HG02938 (cell line): ENCODE measurements at regions not wholly inside any gene's neighbourhood (a gene's known extent, or its start where the extent isn't known, plus 50 kb on each side); places are given as distances from the start of the nearest gene placed in this dataset.

Experiments
- ATAC-seq: cut with Tn5 transposase; IDR thresholded peaks from one replicate; pipeline ENCODE4 v1.9.1; 2021; ENCODE audit warnings: mild to moderate bottlenecking, moderate library complexity; ENCODE audit not compliant: unreplicated experiment

DNA sequence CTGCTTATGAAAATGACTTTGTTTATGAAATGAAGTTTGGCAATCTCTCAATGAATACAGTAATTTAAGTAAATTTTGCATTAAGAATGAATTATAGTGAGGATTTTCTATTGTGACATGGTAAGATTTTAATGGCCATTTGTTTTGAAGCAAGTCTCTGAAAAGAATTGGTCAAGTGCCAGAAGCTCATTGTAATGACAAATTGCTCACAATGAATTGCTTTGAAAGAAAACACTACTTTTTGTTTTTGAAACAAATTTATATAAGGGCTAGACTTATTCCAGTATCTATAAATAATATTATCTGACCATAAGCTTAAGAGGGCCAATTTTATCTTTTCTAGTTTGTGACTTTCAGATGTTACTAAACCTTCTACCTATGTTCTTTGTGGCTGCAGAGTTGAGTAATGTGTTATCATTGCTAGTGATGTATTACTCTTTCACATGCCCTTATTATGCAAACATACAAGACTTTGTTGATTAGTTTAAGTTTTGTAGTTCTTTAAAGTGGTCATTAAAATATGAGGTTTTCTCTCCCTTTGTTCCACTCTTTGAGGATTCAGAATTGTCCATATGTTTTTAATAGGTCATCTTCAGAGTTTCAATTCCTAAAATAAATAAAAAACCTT, 93.0 kb upstream of the ZNF608 start:
- ATAC-seq = no peak

GRCh38 chr5:124841829-124842712, 95.6 kb upstream of the ZNF608 start:
- ATAC-seq = no peak

DNA sequence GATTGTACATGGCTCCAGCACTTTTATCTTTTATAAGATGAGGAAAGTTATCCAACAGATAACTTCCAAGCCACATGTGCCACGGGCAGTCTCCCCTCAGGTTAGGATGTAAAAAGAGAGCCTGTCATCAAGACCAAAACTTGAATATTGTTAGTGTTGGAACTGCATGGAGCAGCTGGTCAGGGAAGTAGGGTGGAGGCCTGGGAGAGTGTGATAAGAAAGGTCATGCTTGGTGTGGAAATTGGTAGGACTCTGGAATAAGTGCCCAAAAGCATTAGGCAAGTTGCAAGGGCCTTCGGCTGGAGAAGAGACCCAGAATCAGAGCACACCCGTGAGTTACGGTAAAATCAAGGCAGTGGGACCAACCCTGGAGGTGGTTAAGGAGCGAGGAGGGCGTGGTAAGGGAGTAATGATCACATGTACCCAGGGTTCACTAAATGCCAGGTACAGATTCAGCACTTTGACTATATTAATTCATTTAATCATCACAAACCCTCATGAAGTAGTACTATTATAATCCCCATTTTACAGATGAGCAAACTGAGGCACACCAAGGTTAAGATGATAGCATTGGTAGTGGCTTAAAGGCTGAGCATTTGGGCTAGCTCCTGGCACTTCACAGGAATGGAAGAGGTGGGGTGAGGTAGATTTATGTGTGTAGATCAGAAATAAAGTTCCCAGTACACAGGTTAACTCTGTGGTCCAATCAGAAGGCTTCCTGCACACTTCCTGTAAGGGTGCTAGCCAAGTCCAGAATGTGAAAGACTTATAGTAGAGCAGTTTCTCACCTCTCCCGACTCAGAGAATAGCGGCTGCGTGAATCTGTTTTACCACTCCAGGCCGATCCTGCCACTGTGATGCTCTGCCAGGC, 96.5 kb upstream of the ZNF608 start:
- no peak for ATAC-seq

- no peak for ATAC-seq
Measured at GRCh38 chr5:124843596-124843899, 97.1 kb upstream of the ZNF608 start.

DNA sequence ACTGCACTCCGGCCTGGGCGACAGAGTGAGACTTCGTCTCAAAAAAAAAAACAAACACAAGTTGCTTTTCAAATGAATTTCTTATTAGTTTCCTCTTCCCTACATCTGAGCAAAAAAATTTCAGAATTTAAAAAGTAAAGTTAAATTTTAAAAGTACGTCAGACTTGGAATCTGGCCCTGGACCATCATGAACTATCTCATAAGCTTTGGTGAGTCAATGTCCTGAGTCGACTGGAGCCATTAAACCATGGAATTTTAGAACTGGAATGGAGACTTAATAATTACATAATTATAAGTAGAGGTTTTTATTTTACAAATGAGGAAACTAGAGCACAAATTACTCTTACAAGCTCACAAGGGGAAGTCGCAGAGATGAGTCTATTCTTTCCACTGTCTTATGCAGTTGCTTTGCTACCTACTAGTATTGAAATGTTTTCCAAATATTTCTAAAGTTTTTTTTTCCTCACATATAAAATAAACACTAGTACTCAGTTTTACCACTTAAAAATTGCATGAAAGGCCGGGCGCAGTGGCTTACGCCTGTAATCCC, 98.0 kb upstream of the ZNF608 start:
- no peak for ATAC-seq

- no peak for ATAC-seq
Measured at GRCh38 chr5:124847907-124848306, 101.5 kb upstream of the ZNF608 start.

GRCh38 chr5:124849774-124850173, 103.3 kb upstream of the ZNF608 start:
- no peak for ATAC-seq

- no peak for ATAC-seq
Measured at GRCh38 chr5:124856726-124857125, 110.3 kb upstream of the ZNF608 start.

- ATAC-seq = no peak
Measured at GRCh38 chr5:124858612-124859011, 112.2 kb upstream of the ZNF608 start.

GRCh38 chr5:124859027-124859426, 112.6 kb upstream of the ZNF608 start:
- ATAC-seq = no peak

DNA sequence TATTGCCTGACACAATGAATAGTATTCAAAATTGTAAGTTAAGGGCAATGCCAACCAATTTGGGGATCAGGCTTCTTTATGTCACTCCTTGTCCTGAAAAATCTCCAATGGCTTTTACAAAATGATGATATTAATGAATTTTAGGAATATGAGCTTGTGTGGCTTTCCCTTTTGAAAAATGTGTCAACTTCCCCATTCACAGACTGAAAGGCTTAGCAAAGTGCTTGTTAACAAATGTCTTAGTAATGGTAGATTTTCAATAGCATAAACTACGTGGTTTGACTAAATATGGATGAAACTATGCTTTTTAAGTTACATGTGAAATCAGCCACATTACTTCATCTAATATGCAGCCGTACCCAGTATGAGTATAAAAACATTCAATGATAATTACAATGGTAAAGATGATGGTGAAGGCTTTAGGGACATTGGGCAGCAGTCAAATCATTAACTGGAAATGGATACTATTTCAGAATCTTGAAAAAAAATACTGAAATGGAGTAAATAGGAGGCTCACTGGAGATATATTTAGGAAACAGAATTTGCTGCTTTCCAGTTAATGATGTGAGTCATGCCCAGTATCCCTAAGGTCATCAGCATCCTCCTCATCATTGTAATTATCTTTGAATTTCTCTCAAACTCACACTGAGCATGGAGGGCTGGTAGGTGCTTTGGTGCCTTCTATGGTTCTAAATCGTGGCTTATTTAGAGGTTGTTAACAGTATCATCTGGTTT, 113.3 kb upstream of the ZNF608 start:
- no peak for ATAC-seq

- ATAC-seq = no peak
Measured at GRCh38 chr5:124860291-124860655, 113.8 kb upstream of the ZNF608 start.

DNA sequence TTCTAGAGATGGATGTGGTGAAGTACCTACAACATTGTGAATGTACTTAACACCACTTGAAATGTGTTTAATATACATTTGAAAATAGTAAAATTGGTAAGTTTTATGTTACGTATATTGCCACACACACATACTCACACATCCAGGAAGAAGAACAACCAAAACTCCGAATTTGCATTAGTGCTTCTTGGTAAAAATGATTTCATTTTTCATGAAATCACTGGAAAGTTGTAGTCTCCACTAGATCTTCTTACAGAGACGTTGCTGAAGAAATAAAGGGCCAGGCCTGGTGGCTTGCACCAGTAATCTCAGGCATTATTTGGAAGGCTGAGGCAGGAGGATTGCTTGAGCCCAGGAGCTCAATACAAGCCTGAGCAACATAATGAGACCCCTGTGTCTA, 118.6 kb upstream of the ZNF608 start:
- no peak for ATAC-seq

DNA sequence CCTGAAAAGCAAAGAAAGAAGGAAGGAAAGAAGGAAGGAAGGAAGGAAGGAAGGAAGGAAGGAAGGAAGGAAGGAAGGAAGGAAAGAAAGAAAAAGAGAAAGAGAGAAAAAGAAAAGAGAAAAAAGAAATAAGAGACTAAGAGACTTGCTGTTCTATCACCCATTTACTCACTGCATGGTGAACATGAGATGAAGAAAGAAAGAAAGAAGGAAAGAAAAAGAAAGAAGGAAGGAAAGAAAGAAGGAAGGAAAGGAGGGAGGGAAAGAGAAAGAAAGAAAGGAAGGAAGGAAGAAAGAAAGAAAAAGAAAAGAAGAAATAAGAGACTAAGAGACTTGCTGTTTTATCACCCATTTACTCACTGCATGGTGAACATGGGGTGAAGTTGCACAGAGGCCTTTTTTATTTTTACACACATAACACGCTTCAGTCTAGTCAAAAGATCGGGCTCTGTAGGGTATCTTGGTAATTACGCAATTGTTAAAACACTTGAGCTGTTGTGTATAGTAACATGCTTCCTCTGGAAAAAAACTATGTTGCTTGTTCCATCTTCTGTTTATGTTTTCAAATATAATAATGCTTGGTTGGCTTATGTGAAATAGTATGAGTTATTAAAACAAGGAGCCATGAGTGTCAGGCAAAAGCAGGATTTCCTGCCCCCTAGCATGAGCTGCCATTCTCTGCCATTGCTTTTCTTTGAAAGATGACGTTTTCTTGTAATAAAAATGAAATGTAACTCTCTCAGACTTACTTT, 119.3 kb upstream of the ZNF608 start:
- ATAC-seq = no peak

GRCh38 chr5:124866355-124867136, 120.1 kb upstream of the ZNF608 start:
- ATAC-seq = no peak

DNA sequence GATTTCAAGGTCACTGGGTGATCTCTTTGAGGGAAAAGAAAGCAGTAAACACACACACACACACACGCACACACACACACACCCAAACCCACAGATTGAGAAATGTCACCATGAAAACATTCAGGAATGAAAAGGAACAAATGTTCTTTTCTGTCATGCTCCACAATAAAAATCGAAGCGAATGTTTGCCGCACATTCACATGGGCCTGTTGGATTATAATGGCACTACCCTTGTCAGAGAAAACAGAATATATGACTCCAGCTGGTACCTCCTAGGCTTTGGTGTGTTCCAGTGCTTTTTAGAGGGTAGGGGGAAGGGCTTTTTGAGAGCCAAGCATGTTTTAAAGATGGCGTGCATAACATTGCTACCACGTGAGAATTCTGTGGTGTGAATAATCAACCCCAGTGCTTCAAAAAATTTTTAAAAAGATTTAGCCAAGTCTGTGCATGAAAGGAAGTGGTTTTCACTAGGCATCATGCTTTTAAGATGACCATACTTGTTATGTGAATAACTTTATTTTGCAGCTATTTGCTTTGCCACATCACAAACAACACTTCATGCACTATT, 120.8 kb upstream of the ZNF608 start:
- no peak for ATAC-seq

DNA sequence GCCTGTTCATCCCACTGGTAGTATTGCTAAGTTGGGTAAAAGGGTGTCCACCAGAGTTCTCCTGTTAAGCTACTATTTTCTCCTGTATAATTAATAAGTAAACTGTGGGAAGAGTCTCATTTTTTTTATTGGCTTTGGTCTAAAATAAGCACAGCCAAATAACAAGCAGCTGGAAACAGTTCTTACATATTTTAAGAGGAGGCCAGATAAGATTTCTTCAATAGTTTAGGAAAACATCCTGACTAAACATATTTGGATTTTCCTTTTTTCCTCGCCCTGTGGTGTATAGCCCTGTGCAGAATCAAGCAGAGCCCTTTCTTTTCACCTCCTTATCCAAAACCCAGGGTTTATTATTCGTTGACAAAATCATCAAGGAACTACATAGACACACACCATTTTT, 122.2 kb upstream of the ZNF608 start:
- no peak for ATAC-seq

DNA sequence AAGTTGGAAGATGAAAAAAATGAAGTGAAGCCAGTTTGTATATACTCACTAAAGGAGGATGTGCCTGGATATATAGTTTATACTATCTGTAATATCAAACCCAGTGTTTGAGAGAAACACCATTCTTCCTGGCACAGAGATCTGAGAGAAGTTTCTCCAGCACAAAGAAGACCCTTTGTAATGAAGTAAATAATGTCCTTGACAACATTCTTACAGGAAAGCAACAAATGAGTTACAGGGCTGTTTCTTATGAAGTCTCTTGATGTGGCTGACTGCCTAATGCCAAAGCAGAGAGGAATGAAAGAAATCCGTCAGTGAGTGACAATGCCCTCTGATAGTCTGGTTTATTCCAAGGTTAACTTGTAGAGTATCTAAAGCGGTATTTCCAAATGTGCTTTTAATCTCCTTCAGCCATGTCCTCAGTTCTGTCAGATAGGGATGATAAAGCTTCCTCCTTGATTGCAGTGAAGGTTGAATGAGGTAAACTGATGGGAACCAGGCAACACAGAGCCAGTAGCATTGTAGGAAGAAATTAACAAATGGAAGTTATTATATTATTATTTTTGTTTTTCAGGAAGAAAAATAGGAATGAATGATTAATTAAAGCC, 123.1 kb upstream of the ZNF608 start:
- no peak for ATAC-seq

DNA sequence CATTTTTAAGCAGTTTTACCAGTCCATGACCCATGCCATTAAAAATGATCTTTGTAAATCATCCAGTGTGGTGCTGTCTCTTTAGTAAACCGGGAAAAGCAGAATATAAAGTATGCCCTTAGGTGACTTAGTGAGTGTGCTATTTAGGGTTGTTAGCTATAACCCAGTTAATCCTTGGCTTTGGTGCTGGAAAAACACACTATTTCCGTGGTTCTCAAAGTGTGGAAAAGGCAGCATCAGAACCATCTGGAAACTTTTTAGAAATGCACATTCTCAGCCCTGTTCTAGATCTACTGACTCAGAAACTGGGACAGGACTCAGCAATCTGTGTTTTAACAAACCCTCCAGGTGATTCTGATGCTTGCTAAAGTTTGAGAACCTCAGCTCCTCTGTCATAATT, 123.6 kb upstream of the ZNF608 start:
- no peak for ATAC-seq
